ENCODE measurements at regions not wholly inside any gene's neighbourhood (a gene's known extent, or its start where the extent isn't known, plus 50 kb on each side); places are given as distances from the start of the nearest gene placed in this dataset.

DNA sequence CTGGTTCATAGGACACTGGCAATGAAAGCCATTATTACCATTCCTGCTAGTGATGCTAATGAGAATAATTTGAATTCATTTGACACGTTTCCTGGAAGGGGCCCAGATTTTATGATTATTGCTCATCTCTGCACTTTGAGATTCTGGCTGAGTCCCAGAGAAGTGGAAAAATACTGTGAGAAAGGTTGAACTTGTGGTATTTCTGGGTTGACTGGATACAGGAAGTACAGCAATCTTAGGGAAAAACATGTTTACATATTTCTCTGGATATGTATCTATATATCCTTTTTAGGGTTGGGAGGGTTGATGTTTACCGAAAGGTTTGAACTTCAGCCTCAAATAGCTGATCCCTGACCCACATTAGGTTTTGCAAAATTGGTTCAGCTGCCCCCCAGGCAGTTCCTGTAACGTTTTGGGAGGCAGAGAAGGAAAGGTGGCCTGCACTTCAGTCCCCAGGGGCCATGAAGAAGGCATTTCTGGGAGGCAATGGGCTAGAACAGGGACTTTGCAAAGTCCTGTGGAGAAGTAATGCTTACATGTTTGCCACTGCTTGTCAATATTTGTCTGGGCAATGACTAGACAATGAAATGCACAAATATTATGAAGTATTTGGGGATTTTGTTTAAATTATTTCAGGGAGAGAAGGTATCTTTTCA lies 253.7 kb upstream of the PITRM1 start:
- no peak for TF ChIP-seq CTCF (IDR thresholded peaks at IDR 0.05)
- TF ChIP-seq EP300 (IDR thresholded peaks at IDR 0.05), result peak in 1 of 2 donors; percentile 11
